Colonic mucosa (tissue), 4 donors: ENCODE measurements at regions not wholly inside any gene's neighbourhood (a gene's known extent, or its start where the extent isn't known, plus 50 kb on each side); places are given as distances from the start of the nearest gene placed in this dataset.
"Not testable (repeated sequence)": the region's sequence is repeated elsewhere in the genome, so short reads cannot be mapped to it uniquely, and the experiment has no call there.

Experiments used
- DNase-seq: peaks from one replicate; pipeline ENCODE4 v3.0.0-alpha.2; 2020
- H3K27ac ChIP-seq: fragments of 200-600 bp; one replicate; pipeline ENCODE4 v1.8.0; 2021
- H3K27me3 ChIP-seq: fragments of 200-600 bp; one replicate; pipeline ENCODE4 v1.8.0; 2021
- H3K36me3 ChIP-seq: fragments of 200-600 bp; one replicate; pipeline ENCODE4 v1.8.0; 2021
- H3K4me1 ChIP-seq: fragments of 200-600 bp; one replicate; pipeline ENCODE4 v1.8.0; 2021; ENCODE audit warnings: mild to moderate bottlenecking
- H3K4me3 ChIP-seq: fragments of 200-600 bp; one replicate; pipeline ENCODE4 v1.8.0; 2021
- H3K9ac ChIP-seq, 2 donors: one replicate each; pipeline ENCODE4 v1.7.0; 2013; ENCODE audit warnings: control low read depth in 2 of 2, low read depth in 2 of 2, low read length in 2 of 2
- H3K9me3 ChIP-seq: fragments of 200-600 bp; one replicate; pipeline ENCODE4 v1.8.0; 2021
- intact Hi-C: fragments of 100-400 bp; cut with DNase I; formaldehyde crosslinking; loops from one replicate; pipeline ENCODE4 v1.14.1; 2022
- TF ChIP-seq, protein P1 (sequence below): fragments of 200-600 bp; IDR thresholded peaks from one replicate; pipeline ENCODE4 v1.8.0; 2022; ENCODE audit warnings: antibody characterized with exemption, mild to moderate bottlenecking
- donor health status: healthy.
- donor health status: DM: no; HTN: no; CAD: no.
- donor health status: DM: no; HTN: no; CAD: no.

DNA sequence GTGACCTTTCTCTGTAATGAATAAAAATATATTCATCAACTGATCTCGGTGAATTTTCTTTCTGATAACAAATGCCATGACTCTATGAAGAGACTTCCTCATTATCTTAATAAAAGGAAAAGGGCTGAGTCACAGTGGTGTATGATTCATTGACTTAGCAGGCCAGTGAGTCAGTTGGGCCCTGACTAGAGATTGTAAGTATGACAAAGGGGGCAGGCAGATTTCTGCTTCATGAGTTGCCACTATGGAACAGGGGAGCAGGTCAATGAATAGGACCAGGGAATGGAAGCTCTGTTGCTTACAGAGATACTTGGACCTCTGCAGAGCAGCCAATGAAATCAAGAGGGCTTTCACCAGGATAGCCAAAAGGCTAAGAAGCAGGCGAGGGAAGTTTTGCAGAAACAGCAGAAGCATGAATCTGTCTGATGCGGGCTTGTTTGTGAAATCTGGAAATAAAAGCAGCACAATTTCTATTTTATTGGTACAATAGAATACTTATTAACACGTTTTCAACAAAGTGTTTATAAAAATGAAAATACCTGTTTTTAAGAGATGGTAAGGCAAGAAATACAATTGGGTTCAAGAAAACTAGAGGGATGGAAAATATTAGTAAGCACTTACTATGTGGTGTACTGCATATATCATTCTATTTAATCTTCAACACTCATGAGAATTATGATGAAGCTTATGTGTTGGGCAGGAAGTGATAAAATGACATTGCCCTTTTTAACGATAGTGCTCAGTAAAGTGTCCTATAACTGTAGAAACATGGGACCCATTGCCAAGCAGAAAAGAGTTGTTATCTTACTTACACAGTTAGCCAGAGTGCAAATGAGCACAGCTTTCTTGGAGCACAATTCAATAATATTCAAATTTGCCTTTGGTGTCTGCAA lies 169.8 kb upstream of the MYRIP start:
- no peak overlapping the region for H3K27ac ChIP-seq
- no peak overlapping the region for H3K9ac ChIP-seq
- no peak overlapping the region for H3K4me3 ChIP-seq
- H3K36me3 ChIP-seq: no peaks in the 10 kb centered on the region
- no peaks in the 10 kb centered on the region for H3K4me1 ChIP-seq
- no peaks in the 10 kb centered on the region for H3K9me3 ChIP-seq
- no peak for DNase-seq
- intact Hi-C loops: no loop called here
- TF ChIP-seq, protein P1, sequence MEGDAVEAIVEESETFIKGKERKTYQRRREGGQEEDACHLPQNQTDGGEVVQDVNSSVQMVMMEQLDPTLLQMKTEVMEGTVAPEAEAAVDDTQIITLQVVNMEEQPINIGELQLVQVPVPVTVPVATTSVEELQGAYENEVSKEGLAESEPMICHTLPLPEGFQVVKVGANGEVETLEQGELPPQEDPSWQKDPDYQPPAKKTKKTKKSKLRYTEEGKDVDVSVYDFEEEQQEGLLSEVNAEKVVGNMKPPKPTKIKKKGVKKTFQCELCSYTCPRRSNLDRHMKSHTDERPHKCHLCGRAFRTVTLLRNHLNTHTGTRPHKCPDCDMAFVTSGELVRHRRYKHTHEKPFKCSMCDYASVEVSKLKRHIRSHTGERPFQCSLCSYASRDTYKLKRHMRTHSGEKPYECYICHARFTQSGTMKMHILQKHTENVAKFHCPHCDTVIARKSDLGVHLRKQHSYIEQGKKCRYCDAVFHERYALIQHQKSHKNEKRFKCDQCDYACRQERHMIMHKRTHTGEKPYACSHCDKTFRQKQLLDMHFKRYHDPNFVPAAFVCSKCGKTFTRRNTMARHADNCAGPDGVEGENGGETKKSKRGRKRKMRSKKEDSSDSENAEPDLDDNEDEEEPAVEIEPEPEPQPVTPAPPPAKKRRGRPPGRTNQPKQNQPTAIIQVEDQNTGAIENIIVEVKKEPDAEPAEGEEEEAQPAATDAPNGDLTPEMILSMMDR: no peak
- H3K27me3 ChIP-seq: no peaks in the 10 kb centered on the region

- Histone ChIP-seq H3K4me3 (no peak overlapping the region), H3K9me3 (no peaks in the 10 kb centered on the region), H3K9ac (no peak overlapping the region), H3K27me3 (no peaks in the 10 kb centered on the region), H3K27ac (no peak overlapping the region), H3K36me3 (no peaks in the 10 kb centered on the region), H3K4me1 (no peaks in the 10 kb centered on the region)
- no peak for DNase-seq
- TF ChIP-seq, protein P1: no peak
- intact Hi-C loops: no loop called here
These were observed 168.1 kb upstream of the MYRIP start for GRCh38 chr3:39641274-39641673.

DNA sequence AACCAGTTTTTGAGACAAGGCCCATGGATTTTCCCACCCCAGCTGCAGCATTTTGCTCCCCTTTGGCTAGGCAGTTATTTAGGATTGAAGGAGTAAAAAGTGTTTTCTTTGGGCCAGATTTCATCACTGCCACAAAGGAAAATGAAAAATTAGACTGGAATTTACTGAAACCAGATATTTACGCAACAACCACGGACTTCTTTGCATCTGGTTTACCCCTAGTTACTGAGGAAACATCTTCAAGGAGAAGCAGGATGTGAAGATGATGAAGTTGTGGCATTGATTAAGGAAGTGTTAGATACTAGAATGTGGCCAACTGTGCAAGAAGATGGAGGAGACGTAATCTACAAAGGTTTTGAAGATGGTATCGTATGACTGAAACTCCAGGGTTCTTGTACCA lies 165.2 kb upstream of the MYRIP start:
- intact Hi-C loops: no loop called here

GRCh38 chr3:39651256-39651655 lies 158.2 kb upstream of the MYRIP start:
- H3K36me3 ChIP-seq, H3K9ac ChIP-seq, H3K4me1 ChIP-seq, H3K9me3 ChIP-seq, DNase-seq, H3K27me3 ChIP-seq, H3K4me3 ChIP-seq, intact Hi-C loops, H3K27ac ChIP-seq: not testable (repeated sequence)

More for the DNA sequence above, 165.2 kb upstream of the MYRIP start:
- no peak for DNase-seq
- no peaks in the 10 kb centered on the region for H3K9me3 ChIP-seq
- no peak overlapping the region for H3K4me3 ChIP-seq
- TF ChIP-seq, protein P1: no peak
- no peak overlapping the region for H3K27ac ChIP-seq
- no peaks in the 10 kb centered on the region for H3K27me3 ChIP-seq
- no peaks in the 10 kb centered on the region for H3K36me3 ChIP-seq
- H3K4me1 ChIP-seq: no peaks in the 10 kb centered on the region
- no peak overlapping the region for H3K9ac ChIP-seq

GRCh38 chr3:39651993-39652739 lies 157.2 kb upstream of the MYRIP start:
- H3K4me3 ChIP-seq: no peak overlapping the region
- no peaks in the 10 kb centered on the region for H3K27me3 ChIP-seq
- H3K9ac ChIP-seq: no peak overlapping the region
- H3K4me1 ChIP-seq: no peaks in the 10 kb centered on the region
- no peaks in the 10 kb centered on the region for H3K9me3 ChIP-seq
- H3K36me3 ChIP-seq: no peaks in the 10 kb centered on the region
- intact Hi-C loops: no loop called here
- H3K27ac ChIP-seq: no peak overlapping the region
- no peak for DNase-seq
- TF ChIP-seq, protein P1: no peak

DNA sequence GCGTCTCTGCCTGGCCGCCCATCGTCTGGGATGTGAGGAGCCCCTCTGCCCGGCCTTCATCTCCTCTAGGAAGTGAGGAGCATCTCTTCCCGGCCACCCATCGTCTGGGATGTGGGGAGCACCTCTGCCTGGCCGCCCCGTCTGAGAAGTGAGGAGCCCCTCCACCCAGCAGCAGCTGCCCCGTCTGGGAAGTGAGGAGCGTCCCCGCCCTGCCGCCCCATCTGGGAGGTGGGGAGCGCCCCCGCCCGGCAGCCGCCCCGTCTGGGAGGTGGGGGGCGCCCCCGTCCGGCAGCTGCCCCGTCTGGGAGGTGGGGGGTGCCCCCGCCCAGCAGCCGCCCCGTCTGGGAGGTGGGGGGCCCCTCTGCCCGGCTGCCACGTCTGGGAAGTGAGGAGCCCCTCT lies 153.7 kb upstream of the MYRIP start:
- DNase-seq, H3K9ac ChIP-seq, H3K36me3 ChIP-seq, H3K9me3 ChIP-seq, H3K27ac ChIP-seq, intact Hi-C loops, H3K4me3 ChIP-seq, H3K4me1 ChIP-seq, H3K27me3 ChIP-seq: not testable (repeated sequence)
